ENCODE measurements at regions not wholly inside any gene's neighbourhood (a gene's known extent, or its start where the extent isn't known, plus 50 kb on each side); places are given as distances from the start of the nearest gene placed in this dataset.

DNA sequence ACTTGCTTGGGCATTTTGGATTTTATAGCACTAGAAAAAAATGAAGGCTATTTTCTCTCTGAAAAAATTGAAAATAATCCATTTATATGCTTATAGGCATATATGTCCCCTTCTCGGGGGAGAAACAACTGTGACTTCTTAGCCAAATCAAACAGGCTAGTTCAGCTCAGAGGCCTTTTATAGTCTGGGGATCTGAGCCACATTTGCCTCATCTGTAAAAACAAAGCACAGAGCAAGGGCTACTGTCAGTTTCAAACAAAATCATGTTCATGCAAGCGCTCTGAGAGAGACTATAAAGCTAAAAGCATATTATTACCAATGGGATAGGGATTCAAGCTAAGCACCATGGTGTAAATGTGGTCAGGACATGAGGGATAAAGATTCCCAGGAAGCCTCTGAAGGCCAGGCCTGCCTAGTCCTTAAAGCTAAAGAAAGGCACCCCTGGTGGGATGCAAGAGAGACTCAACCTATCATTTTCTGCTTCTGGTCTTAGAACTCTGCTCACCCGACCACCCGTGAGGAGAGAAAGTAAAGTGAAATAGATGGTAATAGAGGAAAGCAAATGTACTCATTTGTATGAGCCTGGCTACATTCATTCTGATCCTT is 51.0 kb upstream of the IL12A start:
- H3K27ac ChIP-seq (ENCODE audit: low read length) = peak overlapping the region; percentile 28
- no peak overlapping the region for H2AFZ ChIP-seq (ENCODE audit: low read depth, low read length)
- H3K4me2 ChIP-seq (ENCODE audit: low read length) = no peak overlapping the region
- H3K9ac ChIP-seq (ENCODE audit: low read length) = no peak overlapping the region
- H3K9me3 ChIP-seq (ENCODE audit: low read length) = peaks cover 3% of the 10 kb centered on the region
- H3F3A ChIP-seq (ENCODE audit: insufficient read depth, low read length, poor library complexity, severe bottlenecking) = no peaks in the 10 kb centered on the region
- TF ChIP-seq POLR2AphosphoS5 (IDR thresholded peaks at IDR 0.05) (no peak), SMC3 (conservative IDR thresholded peaks at IDR 0.05; ENCODE audit: poor library complexity) (no peak), TAF1 (IDR thresholded peaks at IDR 0.05; ENCODE audit: low read depth) (no peak), EZH2 (IDR thresholded peaks at IDR 0.05; ENCODE audit: borderline replicate concordance, insufficient read depth, low read length, poor library complexity, severe bottlenecking) (no peak), RAD21 (conservative IDR thresholded peaks at IDR 0.05) (no peak), MXI1 (conservative IDR thresholded peaks at IDR 0.05; ENCODE audit: poor library complexity, severe bottlenecking) (no peak)
- TF ChIP-seq, protein P1, sequence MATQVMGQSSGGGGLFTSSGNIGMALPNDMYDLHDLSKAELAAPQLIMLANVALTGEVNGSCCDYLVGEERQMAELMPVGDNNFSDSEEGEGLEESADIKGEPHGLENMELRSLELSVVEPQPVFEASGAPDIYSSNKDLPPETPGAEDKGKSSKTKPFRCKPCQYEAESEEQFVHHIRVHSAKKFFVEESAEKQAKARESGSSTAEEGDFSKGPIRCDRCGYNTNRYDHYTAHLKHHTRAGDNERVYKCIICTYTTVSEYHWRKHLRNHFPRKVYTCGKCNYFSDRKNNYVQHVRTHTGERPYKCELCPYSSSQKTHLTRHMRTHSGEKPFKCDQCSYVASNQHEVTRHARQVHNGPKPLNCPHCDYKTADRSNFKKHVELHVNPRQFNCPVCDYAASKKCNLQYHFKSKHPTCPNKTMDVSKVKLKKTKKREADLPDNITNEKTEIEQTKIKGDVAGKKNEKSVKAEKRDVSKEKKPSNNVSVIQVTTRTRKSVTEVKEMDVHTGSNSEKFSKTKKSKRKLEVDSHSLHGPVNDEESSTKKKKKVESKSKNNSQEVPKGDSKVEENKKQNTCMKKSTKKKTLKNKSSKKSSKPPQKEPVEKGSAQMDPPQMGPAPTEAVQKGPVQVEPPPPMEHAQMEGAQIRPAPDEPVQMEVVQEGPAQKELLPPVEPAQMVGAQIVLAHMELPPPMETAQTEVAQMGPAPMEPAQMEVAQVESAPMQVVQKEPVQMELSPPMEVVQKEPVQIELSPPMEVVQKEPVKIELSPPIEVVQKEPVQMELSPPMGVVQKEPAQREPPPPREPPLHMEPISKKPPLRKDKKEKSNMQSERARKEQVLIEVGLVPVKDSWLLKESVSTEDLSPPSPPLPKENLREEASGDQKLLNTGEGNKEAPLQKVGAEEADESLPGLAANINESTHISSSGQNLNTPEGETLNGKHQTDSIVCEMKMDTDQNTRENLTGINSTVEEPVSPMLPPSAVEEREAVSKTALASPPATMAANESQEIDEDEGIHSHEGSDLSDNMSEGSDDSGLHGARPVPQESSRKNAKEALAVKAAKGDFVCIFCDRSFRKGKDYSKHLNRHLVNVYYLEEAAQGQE (IDR thresholded peaks at IDR 0.05; ENCODE audit: borderline replicate concordance) = peak; percentile 81
- no peaks in the 10 kb centered on the region for H3K36me3 ChIP-seq (ENCODE audit: insufficient read depth, low read length)
- no peaks in the 10 kb centered on the region for H3K27me3 ChIP-seq (ENCODE audit: insufficient read depth, low read depth, low read length)
- no peak overlapping the region for H3K4me3 ChIP-seq (ENCODE audit: low read length)
- no peaks in the 10 kb centered on the region for H4K20me1 ChIP-seq (ENCODE audit: insufficient read depth)
- no peaks in the 10 kb centered on the region for H3K9me2 ChIP-seq (ENCODE audit: insufficient read depth, low read length)
- no peaks in the 10 kb centered on the region for H3K79me2 ChIP-seq (replicated peaks; ENCODE audit: insufficient read depth, low read length)

DNA sequence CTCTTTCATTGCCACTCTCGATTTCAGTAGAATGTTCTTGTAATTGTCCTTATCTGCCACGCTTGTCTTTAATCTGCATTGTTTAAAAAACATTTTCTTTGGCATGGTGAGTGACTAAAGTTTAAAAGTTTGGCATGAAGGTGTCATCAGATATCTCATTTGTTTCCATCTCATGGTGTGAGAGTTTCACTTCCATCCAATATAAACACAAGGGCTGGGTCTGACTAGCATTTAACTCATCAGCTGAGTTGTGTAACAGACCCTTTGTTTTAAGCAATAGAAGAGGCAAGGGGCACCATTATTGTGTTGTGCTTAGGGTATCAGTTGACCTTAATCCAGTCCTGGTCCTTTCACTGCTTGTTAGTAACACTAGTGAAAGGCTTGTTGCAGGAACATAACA is 49.9 kb upstream of the IL12A start:
- TF ChIP-seq RAD21 (conservative IDR thresholded peaks at IDR 0.05) (no peak), TAF1 (IDR thresholded peaks at IDR 0.05; ENCODE audit: low read depth) (no peak), MXI1 (conservative IDR thresholded peaks at IDR 0.05; ENCODE audit: poor library complexity, severe bottlenecking) (no peak), EP300 (conservative IDR thresholded peaks at IDR 0.05; ENCODE audit: poor library complexity, severe bottlenecking) (no peak), SMC3 (conservative IDR thresholded peaks at IDR 0.05; ENCODE audit: poor library complexity) (no peak), EZH2 (IDR thresholded peaks at IDR 0.05; ENCODE audit: borderline replicate concordance, insufficient read depth, low read length, poor library complexity, severe bottlenecking) (no peak), POLR2AphosphoS5 (IDR thresholded peaks at IDR 0.05) (no peak)
- TF ChIP-seq, protein P2, sequence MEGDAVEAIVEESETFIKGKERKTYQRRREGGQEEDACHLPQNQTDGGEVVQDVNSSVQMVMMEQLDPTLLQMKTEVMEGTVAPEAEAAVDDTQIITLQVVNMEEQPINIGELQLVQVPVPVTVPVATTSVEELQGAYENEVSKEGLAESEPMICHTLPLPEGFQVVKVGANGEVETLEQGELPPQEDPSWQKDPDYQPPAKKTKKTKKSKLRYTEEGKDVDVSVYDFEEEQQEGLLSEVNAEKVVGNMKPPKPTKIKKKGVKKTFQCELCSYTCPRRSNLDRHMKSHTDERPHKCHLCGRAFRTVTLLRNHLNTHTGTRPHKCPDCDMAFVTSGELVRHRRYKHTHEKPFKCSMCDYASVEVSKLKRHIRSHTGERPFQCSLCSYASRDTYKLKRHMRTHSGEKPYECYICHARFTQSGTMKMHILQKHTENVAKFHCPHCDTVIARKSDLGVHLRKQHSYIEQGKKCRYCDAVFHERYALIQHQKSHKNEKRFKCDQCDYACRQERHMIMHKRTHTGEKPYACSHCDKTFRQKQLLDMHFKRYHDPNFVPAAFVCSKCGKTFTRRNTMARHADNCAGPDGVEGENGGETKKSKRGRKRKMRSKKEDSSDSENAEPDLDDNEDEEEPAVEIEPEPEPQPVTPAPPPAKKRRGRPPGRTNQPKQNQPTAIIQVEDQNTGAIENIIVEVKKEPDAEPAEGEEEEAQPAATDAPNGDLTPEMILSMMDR (IDR thresholded peaks at IDR 0.05; ENCODE audit: poor library complexity, severe bottlenecking) = no peak
- TF ChIP-seq, protein P1 (IDR thresholded peaks at IDR 0.05; ENCODE audit: borderline replicate concordance) = no peak
- H3K27ac ChIP-seq (ENCODE audit: low read length) = no peak overlapping the region
- H3K36me3 ChIP-seq (ENCODE audit: insufficient read depth, low read length) = no peaks in the 10 kb centered on the region
- no peak overlapping the region for H3K9ac ChIP-seq (ENCODE audit: low read length)
- no peak overlapping the region for H3K4me2 ChIP-seq (ENCODE audit: low read length)
- H4K20me1 ChIP-seq (ENCODE audit: insufficient read depth) = no peaks in the 10 kb centered on the region
- H3K27me3 ChIP-seq (ENCODE audit: insufficient read depth, low read depth, low read length) = no peaks in the 10 kb centered on the region
- no peak overlapping the region for H3K4me3 ChIP-seq (ENCODE audit: low read length)
- no peaks in the 10 kb centered on the region for H3F3A ChIP-seq (ENCODE audit: insufficient read depth, low read length, poor library complexity, severe bottlenecking)
- peaks cover 3% of the 10 kb centered on the region for H3K9me3 ChIP-seq (ENCODE audit: low read length)
- H3K79me2 ChIP-seq (replicated peaks; ENCODE audit: insufficient read depth, low read length) = no peaks in the 10 kb centered on the region
- H2AFZ ChIP-seq (ENCODE audit: low read depth, low read length) = no peak overlapping the region
- H3K9me2 ChIP-seq (ENCODE audit: insufficient read depth, low read length) = no peaks in the 10 kb centered on the region

Measured in neural cell (in vitro differentiated cells).